ENCODE measurements at regions not wholly inside any gene's neighbourhood (a gene's known extent, or its start where the extent isn't known, plus 50 kb on each side); places are given as distances from the start of the nearest gene placed in this dataset.

DNA sequence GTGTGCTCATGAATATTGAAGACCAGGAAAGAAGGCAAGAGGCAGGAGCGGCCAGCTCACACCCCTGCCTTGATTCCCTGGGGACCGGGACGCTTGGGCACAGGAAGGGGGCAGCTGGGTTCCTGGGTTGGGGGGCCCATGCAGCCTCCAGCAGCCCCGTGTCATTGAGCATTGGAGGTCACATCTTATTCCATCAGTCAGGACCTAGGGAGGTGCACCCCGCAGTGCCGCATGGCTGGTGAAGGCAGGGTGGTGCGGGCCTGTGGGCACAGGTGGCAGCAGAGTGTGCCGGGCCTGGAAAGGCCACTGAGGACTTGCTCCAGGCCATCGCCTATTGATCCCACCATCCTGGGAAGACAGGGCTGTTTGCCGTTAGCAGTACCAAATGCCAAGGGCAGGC, 116.3 kb upstream of the NECTIN1 start:
- TF ChIP-seq, protein P1, sequence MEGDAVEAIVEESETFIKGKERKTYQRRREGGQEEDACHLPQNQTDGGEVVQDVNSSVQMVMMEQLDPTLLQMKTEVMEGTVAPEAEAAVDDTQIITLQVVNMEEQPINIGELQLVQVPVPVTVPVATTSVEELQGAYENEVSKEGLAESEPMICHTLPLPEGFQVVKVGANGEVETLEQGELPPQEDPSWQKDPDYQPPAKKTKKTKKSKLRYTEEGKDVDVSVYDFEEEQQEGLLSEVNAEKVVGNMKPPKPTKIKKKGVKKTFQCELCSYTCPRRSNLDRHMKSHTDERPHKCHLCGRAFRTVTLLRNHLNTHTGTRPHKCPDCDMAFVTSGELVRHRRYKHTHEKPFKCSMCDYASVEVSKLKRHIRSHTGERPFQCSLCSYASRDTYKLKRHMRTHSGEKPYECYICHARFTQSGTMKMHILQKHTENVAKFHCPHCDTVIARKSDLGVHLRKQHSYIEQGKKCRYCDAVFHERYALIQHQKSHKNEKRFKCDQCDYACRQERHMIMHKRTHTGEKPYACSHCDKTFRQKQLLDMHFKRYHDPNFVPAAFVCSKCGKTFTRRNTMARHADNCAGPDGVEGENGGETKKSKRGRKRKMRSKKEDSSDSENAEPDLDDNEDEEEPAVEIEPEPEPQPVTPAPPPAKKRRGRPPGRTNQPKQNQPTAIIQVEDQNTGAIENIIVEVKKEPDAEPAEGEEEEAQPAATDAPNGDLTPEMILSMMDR (conservative IDR thresholded peaks at IDR 0.05; ENCODE audit: low read length): no peak
- TF ChIP-seq EZH2phosphoT487 (IDR thresholded peaks at IDR 0.05; ENCODE audit: borderline replicate concordance): no peak

Data from Loucy (cell line).